Ammon's horn (tissue), 1 donor: ENCODE measurements at regions not wholly inside any gene's neighbourhood (a gene's known extent, or its start where the extent isn't known, plus 50 kb on each side); places are given as distances from the start of the nearest gene placed in this dataset.
A peak's percentile ranks its signal among the peaks of the same experiment; 100 is the strongest.

ENCODE experiments used
- DNase-seq: peaks from one replicate; pipeline ENCODE4 v3.0.0-alpha.2; 2016; ENCODE audit warnings: low spot score

DNA sequence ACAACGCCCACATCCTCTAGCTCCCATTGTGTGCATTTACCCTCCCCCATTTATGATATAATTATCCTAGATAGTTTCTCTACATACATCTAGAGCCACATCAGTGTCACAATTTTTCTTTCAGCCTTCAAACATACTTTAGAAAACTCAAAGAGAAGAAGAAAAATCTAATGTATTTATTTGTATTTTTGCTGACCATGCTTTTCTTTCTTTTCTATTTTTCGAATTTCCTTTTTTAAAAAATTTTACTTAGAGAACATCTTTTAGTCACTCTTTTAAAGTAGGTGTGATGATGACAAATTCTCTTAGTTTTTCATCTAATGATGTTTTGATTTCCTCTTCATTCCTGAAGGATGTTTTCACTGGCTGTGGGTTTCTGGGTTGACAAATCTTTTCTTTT is 117.0 kb upstream of the CHL1 start:
- DNase-seq: no peak

DNA sequence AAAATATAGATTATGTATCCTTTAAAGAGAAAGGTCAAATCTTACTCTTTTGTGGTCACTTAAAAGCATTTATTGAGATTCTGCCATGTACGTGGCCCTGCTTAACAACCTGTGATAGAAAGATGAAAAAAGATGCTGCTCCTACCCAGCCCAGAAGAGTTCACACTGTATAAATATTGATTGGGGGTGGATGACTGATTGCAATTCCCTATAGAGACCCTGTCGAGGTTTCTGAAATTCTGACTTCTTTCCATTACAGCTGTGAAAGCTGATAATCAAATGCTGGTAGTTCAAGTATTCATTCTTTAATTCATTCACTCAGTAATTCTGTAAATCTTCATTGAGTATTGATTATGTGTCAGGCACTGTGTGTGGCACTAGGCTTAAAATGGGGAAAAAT is 114.1 kb upstream of the CHL1 start:
- DNase-seq: no peak

DNA sequence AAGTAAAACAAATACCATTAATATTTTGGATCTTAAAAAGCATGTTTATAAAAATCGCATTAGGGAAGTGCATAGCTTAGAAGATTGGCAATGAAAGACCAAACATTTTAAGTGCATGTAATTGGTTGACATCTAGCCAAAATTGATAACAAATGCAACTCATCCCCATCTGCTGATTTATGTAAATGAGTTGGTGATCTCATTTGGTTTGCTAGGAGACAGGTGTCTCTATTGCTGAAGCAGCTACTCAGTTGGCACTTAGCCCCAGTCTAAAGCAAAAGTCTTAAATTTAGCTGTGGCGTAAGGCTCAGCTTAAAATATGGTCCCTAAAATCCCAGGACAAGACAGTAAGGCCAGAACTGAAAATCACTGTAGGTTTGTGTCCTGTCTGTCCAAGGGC is 113.5 kb upstream of the CHL1 start:
- peak; percentile 51 for DNase-seq

DNA sequence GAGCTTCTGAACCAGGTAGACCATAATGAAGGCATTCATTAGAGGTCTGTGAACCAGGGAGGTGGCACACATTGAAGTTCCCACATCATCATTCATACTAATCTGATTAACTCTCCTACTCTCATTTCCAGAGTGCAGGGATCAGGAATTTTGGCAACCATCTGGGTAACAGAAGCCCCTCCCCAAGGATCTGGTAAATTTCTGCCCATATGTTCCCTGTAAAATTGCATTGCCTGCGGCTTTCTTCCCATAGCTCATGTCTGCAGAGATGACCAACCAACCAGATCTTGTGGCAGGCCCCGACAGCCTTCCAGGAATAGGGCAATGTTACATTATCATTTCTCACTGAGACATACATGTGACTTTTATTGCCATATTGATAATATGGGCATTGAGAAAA is 111.4 kb upstream of the CHL1 start:
- no peak for DNase-seq

DNA sequence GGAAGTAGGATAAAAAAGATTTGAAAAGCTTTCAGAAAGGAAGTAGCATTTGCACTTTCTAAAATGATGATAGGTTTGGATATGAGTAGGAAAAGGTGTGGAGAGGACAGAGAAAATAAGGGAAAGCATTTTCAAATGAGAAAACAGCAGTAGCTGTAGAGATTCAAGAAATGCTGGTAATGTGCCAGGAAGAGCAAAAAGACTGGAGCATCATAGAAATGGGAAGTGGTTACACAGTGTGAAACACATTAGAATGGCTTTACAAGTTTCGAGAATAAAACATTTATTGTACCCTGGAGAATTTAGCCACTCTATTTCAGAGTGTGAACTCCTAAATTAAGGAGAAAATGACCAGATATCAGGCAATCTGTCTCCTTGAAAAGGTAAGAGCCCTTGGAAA is 108.3 kb upstream of the CHL1 start:
- DNase-seq: no peak

DNA sequence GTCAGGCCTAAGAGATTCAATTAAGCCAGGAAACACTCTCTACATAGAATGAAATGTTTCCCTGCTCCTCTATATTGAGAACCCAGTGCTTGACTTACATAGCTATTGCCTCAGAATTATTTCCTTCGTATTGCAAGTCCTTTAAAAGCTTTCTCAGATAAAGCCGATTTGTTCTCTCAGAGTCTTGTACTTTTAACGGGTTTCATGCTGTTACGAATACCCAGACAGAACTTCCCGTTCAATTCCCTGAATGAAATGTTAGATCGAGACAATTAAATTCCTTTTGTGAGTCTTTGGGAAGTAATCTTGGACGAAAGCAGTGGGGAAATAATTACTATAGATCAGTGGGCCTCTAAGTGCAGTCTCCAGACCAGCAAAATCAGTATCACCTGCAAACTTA is 102.8 kb upstream of the CHL1 start:
- DNase-seq: no peak

DNA sequence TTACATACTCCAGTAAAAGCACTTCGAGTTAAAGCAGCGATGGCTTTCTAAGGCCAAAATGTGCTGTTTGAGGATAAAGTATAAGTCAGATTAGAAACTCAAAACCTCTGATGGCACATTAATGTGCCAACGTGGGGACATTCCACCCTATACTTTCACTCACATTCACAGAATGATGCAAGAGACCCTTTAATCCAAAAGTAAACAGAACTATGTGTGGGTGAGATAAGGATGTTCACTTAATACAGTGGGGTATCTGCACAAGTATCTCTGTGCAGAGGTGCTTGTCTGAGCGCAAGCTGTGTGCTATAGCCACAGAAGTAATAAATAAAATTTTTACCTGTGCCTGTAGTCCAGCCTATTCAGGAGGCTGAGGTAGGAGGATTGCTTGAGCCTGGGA is 100.3 kb upstream of the CHL1 start:
- DNase-seq: no peak

DNA sequence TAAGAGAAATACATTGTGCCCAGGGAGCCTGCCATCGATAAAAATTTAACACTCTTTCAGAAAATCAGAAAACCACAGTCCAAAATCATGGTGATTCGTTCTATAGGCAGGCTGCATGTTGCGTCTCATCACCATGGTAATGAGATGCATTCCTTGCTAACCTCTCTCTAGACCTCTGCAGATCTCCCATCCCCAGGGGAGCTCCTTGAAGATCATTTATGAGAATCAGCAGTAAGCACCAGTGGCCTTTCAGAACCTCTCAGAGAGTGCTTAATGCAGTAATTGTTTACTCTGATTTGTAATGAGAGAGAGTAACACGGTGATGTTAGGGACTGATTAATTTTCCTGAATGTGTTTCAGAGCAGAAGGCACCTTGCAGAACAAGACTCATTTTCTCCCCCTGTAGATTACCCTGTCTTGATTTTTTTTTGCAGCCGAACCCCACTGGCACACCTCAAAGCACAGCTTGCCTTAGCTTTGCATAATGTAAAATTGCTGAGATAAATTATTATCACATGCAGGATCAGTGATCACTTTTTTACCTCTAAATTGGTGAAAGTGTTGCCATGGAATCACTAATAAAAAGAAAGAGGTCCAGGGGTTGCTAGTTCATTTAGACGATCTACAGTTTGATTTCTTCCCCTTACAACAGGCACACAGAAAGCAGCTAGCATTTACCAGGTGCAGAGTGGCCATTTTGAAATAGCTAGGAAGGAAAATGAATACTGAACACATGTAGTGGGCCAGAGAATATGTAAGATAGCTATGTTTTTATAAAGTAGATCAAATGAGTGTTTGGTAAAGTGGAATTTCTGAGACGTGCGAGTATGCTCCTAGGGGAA is 98.9 kb upstream of the CHL1 start:
- no peak for DNase-seq

DNA sequence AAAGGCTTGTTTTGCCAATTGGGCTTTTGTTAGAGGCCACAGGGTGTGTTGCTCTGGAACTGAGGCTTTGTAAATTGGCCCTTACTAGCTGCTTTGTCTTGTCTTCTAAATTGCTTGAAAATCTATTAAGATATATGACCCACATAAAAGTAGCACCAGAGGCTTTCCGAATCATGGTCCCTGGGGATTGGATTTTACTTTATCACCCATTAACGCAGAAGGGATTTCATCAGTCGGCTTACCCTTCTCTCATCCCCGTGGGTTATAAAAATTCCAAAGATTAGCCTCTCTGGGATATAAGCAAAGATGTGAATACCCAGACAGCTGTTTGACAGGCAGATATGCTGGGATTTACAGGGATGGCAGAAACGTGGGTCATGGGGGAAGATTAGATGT is 98.3 kb upstream of the CHL1 start:
- DNase-seq: no peak

DNA sequence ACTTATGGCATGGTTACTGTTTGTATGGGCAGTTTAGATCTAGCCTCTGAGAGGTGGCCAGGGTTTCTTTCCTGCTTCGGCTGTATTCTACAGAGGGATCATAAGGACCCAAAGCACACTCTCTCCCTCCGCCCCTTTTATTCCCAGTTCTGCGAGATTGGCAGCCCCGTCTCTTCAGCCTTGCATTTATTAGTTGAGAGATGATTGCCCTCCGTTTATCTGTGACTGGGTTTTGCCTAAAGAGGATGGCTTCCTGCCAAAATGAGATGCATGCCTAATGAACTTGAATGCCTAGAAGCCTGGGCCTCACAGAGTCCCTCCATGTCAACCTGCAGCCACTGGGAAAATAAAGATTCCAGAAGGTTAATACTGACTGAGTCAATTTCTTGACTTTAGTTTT is 97.1 kb upstream of the CHL1 start:
- no peak for DNase-seq

DNA sequence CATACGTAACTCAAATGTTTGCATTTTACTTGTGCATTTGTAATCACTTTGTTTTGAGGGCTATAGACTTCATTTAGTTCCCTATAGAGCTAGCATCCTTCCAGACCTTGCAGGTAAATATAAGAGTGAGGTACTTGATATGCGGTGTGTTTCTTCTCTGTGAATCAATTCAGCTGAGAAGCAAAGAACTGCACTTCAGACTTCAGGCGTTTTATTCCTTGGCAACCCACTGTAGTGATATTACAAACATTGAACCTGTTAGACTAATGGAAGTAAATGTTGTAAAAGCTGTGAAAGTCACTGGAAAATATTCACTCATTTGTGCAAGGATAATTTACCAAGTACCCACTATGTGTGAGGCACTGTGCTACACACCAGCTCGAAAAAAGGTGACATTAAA is 94.1 kb upstream of the CHL1 start:
- DNase-seq: no peak

DNA sequence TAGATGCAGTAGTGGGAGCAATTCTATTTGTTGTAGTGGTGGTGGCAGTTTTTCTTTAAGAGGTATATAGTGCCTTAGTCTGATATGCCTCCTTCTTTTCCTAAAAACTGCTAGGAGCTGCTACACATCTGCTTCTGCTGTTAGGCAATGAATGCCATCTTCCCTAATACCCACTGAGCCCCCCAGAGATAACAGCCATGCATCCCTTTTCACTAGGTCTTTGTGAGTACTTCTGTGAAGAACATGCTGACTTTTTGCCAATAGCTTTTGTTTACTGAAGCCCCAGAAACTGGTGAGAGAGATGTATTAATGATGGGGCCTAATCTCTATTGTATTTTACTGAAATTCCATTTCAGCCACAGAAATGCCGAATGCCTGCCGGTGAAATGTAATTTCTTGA is 92.6 kb upstream of the CHL1 start:
- DNase-seq: no peak

DNA sequence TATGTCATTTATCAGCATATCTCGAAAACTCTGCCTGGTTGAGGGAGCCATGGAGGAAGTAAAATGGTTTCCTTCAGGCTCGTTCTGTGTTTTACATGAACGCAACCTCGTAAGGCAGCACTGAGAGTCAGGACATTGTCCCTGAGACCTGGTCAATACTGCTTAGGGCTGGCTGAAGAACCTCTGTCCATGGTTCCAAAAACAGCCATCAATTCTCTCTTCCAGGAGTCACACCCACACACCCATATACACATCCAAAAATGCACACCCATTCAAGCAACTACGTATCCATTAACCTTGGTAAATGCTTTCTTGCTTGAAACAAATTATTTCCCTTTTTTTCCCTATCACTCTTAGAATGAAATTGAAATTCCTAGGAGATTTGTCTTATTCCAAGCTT is 91.0 kb upstream of the CHL1 start:
- no peak for DNase-seq

DNA sequence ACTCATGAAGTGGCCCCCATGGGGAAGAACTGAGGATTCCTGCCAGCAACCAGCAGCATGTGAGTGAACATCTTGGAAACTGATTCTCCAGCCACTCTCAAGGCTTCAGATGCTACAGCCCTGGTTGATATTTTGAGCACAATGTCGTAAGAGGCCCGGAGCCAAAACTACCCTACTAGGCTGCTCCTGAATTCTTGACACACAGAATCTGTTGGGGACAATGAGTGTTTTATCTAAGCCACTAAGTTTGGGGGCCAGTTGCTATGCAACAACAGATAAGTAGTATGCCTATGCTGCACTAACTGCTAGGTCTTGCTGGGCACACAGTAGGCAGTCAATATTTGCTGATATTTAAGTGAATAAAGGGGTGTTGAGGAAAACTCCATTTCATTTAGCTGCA is 89.9 kb upstream of the CHL1 start:
- no peak for DNase-seq

DNA sequence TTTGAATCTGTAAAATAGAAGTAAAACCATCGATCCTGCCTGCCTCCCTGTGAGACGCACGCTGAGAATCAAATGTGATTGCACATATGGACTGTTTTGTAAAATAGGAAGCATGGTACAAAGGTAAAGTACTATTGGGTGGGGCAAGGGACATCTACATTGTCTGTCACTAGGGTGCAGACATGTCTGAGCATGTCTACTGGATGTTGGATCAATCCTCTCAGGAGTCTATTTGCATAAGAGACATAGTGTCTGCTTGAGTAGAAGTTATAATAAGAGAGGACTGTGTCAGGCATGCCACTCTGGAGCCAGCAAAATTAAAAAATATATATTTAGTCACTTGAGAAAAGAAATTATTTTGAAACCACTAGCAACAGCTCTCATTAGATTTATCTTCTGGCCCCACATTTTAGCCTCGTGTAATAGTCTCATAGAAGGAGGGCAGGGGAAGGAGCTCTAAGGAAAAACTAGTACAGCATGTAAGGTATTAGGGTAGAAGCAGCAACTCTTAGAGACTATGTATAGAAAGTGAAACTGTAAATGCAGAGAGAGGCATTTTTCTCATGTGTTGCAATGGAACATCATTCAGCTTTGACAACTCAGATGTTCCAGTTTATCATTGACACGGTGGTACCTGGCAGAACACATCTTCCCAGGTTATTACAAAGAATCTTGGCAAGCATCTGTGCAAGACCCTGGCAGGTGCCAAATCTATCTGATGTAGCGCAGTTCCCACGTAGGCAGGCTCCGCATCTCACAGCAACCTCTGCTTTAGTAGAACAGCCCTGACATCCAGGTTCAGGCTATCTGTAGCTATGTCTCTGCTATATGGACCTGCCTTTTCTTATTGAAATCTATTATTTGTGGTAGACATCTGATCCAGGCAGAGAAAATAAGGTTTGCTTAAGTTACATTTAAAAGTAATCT is 85.2 kb upstream of the CHL1 start:
- no peak for DNase-seq

DNA sequence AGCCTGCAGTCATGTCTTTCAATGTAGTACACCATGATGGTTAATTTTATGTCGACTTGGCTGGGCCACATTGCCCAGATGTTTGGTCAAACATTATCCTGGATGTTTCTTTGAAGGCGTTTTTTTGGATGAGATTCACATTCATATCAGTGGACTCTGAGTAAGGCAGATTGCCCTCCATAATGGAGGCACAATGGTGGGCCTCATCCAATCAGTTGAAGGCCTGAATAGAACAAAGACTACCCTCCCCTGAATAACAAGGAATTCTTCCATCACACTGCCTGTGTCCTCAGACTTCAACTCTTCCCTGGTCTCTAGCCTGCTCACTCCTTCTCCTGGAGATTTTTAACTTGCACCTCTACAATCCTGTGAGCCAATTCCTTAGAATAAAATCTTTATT is 83.8 kb upstream of the CHL1 start:
- no peak for DNase-seq

DNA sequence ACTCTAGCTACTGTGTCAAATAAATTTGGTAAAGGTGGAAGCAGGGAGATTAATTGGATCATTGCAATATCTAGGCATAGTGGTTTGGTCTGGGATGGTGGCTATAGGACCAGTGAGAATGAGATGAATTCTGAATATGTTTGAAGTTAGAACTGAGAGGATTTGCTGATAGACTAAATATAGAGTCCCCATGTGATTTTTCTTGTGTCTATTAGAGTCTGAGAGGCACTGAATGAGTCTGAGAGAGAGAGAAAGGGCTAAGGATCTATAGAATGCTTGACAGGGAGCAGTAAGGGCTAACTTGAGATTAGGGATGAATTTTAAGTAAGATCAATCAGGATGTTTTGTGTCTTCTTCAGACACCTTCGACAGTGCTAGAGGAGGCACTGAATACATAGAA is 77.9 kb upstream of the CHL1 start:
- DNase-seq: no peak

DNA sequence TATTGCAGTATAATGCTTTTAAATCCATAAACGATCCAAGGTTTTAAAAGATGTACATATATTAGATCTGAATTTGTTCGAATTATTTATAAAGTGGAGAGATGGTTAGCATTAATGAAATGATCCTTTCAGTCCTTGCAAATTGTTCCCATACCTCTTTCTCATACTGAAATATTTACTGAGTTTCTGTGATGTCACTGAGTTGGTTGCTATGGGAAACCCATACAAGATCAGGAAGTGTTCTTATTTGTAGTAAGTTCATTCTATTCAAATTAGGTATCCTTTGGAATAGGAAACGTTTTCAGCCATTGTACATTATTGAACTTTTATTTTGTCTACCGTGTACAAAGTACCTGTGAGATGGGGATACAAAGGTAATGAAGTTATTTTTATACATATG is 73.2 kb upstream of the CHL1 start:
- no peak for DNase-seq

DNA sequence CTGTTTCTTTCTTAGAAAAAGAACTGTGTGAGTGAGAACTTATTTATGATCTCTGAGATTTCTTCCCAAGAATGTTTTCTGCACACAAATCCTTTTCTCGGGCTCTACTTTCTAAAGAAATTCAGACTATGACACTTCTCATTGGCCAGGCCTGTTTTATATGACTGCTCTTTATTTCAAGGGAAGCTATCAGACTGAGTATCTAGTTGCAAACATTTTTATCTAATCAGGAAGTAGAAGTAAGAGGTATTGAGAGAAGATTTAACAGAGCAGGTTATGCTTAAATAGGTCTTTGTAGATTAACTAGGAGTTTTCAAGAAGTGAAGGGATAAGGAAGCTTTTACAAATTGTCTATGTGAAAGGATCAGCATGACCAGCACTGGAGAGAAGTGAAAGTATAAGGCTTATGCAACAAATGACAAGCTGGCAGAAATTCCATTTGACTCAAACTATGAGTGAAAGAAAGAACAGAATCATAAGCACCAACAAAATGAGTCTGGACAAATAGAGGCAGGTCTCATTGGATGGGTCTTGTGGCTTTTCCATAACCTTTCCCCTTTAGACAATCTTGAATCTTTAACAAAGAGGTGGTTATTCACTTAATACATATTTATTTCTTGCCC is 71.9 kb upstream of the CHL1 start:
- no peak for DNase-seq

DNA sequence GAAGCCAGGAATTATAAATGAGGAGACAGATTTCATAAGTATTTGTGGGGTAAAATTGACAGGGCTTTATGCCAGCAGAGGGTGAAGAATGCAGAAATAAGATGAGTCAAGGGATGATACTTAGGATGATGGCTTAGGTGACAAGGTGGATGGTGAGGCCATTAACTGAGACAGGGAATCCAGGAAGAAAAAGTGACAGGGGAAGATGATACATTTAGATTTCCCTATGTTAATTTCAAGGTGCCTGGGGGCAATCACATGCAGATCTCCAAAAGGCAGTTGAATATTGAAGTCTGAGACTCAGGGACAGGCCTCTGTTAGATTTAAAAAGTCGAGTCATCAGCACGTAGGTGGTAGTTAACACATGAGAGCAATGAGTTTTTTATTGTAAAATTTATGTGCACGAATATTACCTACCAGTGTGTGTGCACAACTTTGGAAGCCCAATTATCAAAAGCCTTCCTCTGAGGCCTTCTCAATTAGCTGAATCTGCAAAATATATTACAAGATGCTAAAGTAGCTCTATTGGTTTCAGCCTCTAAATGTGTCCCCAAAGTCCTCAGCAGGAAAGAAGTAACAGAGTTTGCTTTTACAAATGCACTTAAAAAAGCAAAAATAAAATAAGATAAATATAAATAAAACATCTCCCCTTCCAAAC is 67.9 kb upstream of the CHL1 start:
- no peak for DNase-seq

DNA sequence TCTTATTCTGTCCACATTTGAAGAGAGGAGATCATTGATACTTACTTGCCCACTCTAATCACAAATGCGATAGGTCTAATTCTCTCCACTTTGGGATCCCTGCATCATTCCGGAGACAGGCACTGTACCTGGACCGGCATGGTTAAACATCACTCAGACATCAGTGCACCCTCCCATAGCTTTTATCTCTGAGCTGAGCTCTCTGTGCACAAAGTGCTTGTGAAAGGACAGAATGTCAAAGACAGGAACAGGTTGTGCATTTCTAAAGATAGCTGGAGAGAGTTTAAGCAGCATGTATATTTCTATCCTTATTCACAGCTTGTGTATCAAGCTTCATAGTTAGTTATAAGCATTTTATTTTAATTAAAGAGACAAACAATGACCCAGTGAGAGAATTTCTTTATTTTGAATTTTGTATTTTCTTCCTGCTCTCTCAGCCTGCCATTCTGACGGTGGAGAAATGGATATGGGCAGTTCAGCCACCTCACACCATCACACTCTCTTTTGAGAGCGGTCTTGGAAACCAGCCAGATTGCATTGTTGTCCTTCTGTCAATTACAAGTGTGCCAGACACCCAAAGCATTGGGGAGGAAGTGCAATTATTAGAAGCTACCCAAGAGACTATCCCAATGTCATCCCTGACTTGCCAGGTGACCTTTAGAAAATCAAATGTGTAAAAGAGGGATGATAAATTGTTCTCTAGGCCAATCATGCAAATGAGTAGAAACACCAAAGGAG is 65.2 kb upstream of the CHL1 start:
- no peak for DNase-seq

DNA sequence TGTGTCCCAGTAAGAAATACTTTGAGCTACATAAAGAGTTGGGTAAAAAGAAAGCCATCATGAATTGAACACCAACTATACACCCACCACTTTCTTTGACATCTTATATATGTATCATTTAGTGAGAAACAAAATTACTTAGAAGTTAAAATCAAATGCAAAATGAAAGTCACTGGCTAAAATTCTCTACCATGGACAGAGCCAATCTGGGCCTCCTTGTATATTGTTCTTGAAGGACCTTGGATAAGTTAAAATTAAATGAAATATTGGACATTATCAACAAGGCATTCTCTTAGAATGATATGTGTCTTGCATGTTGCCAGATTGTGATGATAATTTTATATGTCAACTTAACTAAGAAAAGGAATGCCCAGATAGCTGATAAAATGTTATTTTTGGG is 64.2 kb upstream of the CHL1 start:
- DNase-seq: no peak
